Panc1 (cell line): ENCODE measurements at regions not wholly inside any gene's neighbourhood (a gene's known extent, or its start where the extent isn't known, plus 50 kb on each side); places are given as distances from the start of the nearest gene placed in this dataset.

Experiments
- CTCF ChIP-seq: fragments of 450-650 bp; IDR thresholded peaks from 2 replicates; pipeline ENCODE4 v1.5.1; 2017; ENCODE audit warnings: mild to moderate bottlenecking
- POLR2AphosphoS5 ChIP-seq: IDR thresholded peaks from 2 replicates; pipeline ENCODE4 v1.6.1; 2012; ENCODE audit warnings: mild to moderate bottlenecking, low read depth, low read length, moderate library complexity
- REST ChIP-seq, 2 experiments: IDR thresholded peaks; 2 replicates each; pipeline ENCODE4 v1.6.1; 2011 to 2012; ENCODE audit warnings: low read depth in 2 of 2, control low read depth in 1 of 2, low read length in 1 of 2, mild to moderate bottlenecking in 1 of 2, moderate library complexity in 1 of 2; ENCODE audit not compliant: insufficient read depth in 1 of 2
- SIN3A ChIP-seq: IDR thresholded peaks from 2 replicates; pipeline ENCODE4 v1.6.1; 2012; ENCODE audit warnings: low read depth, mild to moderate bottlenecking, low read length, moderate library complexity, borderline replicate concordance; ENCODE audit not compliant: insufficient read depth

- TF ChIP-seq CTCF, result no peak
- TF ChIP-seq SIN3A, result no peak
- no peak for TF ChIP-seq POLR2AphosphoS5
- no peak for TF ChIP-seq REST (IDR thresholded peaks at IDR 0.05; ENCODE audit: insufficient read depth in 1 of 2, low read depth in 2 of 2, low read length in 1 of 2)
These were observed 151.9 kb upstream of the MCTP2 start for GRCh38 chr15:94079459-94079858.
